ENCODE measurements at regions not wholly inside any gene's neighbourhood (a gene's known extent, or its start where the extent isn't known, plus 50 kb on each side); places are given as distances from the start of the nearest gene placed in this dataset.

GRCh38 chr10:2049560-2049959 is 312.2 kb upstream of the ADARB2 start:
- intact Hi-C loops (cut with micrococcal nuclease) (no loop called here), dilution Hi-C loops (cut with HindIII; ENCODE audit: low sequenced_read_pairs, unreplicated experiment) (no loop called here), in situ Hi-C loops (cut with MboI; ENCODE audit: low sequenced_read_pairs) (no loop called here)
- Histone ChIP-seq H4K5ac (ENCODE audit: low read depth, low read length) (no peak overlapping the region), H3K9me3 (ENCODE audit: control insufficient read depth, insufficient read depth, low read length) (peaks cover 8% of the 10 kb centered on the region), H2AK5ac (ENCODE audit: low read depth, low read length) (no peak overlapping the region), H3K23ac (ENCODE audit: low read depth, low read length) (no peak overlapping the region), H2BK20ac (ENCODE audit: low read depth, low read length) (no peak overlapping the region), H3K56ac (ENCODE audit: extremely low read depth, insufficient read depth, low read length) (no peak overlapping the region), H3K14ac (replicated peaks; ENCODE audit: low read depth, low read length) (no peak overlapping the region), H3K18ac (ENCODE audit: low read depth, low read length) (no peak overlapping the region), H3K9me1 (ENCODE audit: insufficient read depth, low read length) (no peaks in the 10 kb centered on the region), H4K20me1 (ENCODE audit: insufficient read depth, low read length) (no peaks in the 10 kb centered on the region), H2BK120ac (ENCODE audit: low read depth, low read length) (no peak overlapping the region), H3K4me2 (ENCODE audit: low read depth, low read length) (no peak overlapping the region), H2BK5ac (ENCODE audit: low read depth, low read length, poor library complexity, severe bottlenecking) (no peak overlapping the region), H3K36me3 (ENCODE audit: control insufficient read depth, insufficient read depth, low read length) (no peaks in the 10 kb centered on the region), H3K4me3 (ENCODE audit: insufficient read depth, low read depth, low read length) (no peak overlapping the region), H3K79me1 (ENCODE audit: low read depth in 1 of 2, low read length in 2 of 2) (no peaks in the 10 kb centered on the region), H3K9ac (ENCODE audit: low read depth, low read length) (no peak overlapping the region), H2AK9ac (replicated peaks; ENCODE audit: low read depth, low read length, poor library complexity) (no peak overlapping the region), H3K4ac (ENCODE audit: low read depth, low read length) (no peak overlapping the region), H3K27me3 (ENCODE audit: control insufficient read depth, insufficient read depth, low read length) (no peaks in the 10 kb centered on the region), H2AFZ (replicated peaks; ENCODE audit: low read length, poor library complexity) (no peak overlapping the region), H4K8ac (ENCODE audit: low read depth in 2 of 2, low read length in 2 of 2) (no peak overlapping the region), H4K91ac (ENCODE audit: insufficient read depth, low read depth, low read length) (no peak overlapping the region), H2BK15ac (ENCODE audit: low read depth, low read length) (no peak overlapping the region), H3K27ac (ENCODE audit: insufficient read depth, low read length) (no peak overlapping the region), H3K4me1 (ENCODE audit: control insufficient read depth, insufficient read depth, low read length) (no peaks in the 10 kb centered on the region)
- ATAC-seq (ENCODE audit: low read depth), result no peak
- DNase-seq, result no peak
- TF ChIP-seq POLR2A (IDR thresholded peaks at IDR 0.05; ENCODE audit: low read depth, low read length), result no peak
- TF ChIP-seq USF2 (IDR thresholded peaks at IDR 0.05; ENCODE audit: low read depth, low read length), result no peak
- TF ChIP-seq MXI1 (IDR thresholded peaks at IDR 0.05; ENCODE audit: borderline replicate concordance, low read depth, low read length), result no peak
- no peak for TF ChIP-seq CTCF (conservative IDR thresholded peaks at IDR 0.05; ENCODE audit: low read depth, low read length)
- no peak for TF ChIP-seq RAD21 (IDR thresholded peaks at IDR 0.05; ENCODE audit: low read length)
- TF ChIP-seq RCOR1 (IDR thresholded peaks at IDR 0.05; ENCODE audit: insufficient replicate concordance, low read length), result no peak
- no peak for TF ChIP-seq RFX5 (IDR thresholded peaks at IDR 0.05; ENCODE audit: low read depth, low read length)
- no peak for TF ChIP-seq CEBPB (IDR thresholded peaks at IDR 0.05; ENCODE audit: low read depth, low read length)
- TF ChIP-seq MAZ (IDR thresholded peaks at IDR 0.05; ENCODE audit: borderline replicate concordance, low read depth, low read length), result no peak
- POLR2A ChIA-PET (ENCODE audit: unreplicated experiment), result no interaction called here
- BruUV-seq (replicated peaks), result no TSS peak
- CTCF ChIA-PET, result no interaction called here
